ENCODE measurements at regions not wholly inside any gene's neighbourhood (a gene's known extent, or its start where the extent isn't known, plus 50 kb on each side); places are given as distances from the start of the nearest gene placed in this dataset.

DNA sequence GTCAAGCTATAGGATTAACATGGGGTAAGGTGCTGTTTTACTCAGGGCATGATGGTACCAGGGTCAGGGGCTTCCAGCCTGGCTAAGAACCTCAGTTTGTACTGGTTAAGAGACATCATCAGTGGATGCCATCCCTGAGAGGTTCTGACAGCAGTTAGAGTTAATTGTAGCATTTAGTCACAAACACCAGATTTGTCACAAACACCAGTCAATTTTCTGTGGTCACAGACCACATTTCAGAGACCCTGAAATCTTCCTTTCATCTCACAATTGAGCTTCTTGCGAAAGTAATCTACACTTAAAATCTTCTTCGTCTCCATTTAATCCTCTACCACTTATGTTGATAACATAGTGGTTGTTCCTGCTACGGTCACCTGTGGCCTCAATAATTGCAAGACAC, 143.0 kb upstream of the EGLN3 start:
- Mint-ChIP-seq H3K4me3 (ENCODE audit: unreplicated experiment) (no peak overlapping the region), H3K27ac (ENCODE audit: unreplicated experiment) (no peak overlapping the region), H3K27me3 (ENCODE audit: unreplicated experiment) (peaks cover 6% of the 10 kb centered on the region), H3K9me3 (ENCODE audit: unreplicated experiment) (no peaks in the 10 kb centered on the region), H3K4me1 (ENCODE audit: unreplicated experiment) (peaks cover 4% of the 10 kb centered on the region), H3K36me3 (ENCODE audit: low read depth, unreplicated experiment) (no peaks in the 10 kb centered on the region)
- TF ChIP-seq, protein P1, sequence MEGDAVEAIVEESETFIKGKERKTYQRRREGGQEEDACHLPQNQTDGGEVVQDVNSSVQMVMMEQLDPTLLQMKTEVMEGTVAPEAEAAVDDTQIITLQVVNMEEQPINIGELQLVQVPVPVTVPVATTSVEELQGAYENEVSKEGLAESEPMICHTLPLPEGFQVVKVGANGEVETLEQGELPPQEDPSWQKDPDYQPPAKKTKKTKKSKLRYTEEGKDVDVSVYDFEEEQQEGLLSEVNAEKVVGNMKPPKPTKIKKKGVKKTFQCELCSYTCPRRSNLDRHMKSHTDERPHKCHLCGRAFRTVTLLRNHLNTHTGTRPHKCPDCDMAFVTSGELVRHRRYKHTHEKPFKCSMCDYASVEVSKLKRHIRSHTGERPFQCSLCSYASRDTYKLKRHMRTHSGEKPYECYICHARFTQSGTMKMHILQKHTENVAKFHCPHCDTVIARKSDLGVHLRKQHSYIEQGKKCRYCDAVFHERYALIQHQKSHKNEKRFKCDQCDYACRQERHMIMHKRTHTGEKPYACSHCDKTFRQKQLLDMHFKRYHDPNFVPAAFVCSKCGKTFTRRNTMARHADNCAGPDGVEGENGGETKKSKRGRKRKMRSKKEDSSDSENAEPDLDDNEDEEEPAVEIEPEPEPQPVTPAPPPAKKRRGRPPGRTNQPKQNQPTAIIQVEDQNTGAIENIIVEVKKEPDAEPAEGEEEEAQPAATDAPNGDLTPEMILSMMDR (IDR thresholded peaks at IDR 0.05; ENCODE audit: unreplicated experiment), result no peak
- no peak for DNase-seq (ENCODE audit: low spot score)

DNA sequence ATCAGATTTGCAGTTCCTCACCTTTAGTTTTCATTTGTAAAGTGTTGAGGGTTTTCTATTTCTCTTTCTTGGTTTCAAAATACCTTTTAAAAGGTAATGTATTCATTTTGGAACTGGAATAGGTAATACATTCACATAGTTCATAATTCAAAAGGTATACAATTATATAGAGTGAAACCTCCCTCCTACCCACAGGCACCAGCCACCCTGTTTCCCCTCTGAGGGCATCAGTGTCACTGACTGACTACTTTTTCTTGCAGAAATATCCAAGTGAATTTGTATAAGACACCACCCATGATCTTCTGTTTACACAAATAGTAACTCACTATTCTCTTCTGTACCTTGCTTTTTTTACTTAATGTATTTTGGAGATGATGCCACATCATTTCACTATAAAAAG, 139.6 kb upstream of the EGLN3 start:
- Mint-ChIP-seq H3K9me3 (ENCODE audit: unreplicated experiment) (no peaks in the 10 kb centered on the region), H3K4me3 (ENCODE audit: unreplicated experiment) (no peak overlapping the region), H3K36me3 (ENCODE audit: low read depth, unreplicated experiment) (no peaks in the 10 kb centered on the region), H3K4me1 (ENCODE audit: unreplicated experiment) (no peaks in the 10 kb centered on the region), H3K27me3 (ENCODE audit: unreplicated experiment) (no peaks in the 10 kb centered on the region), H3K27ac (ENCODE audit: unreplicated experiment) (no peak overlapping the region)
- TF ChIP-seq, protein P1 (IDR thresholded peaks at IDR 0.05; ENCODE audit: unreplicated experiment), result no peak
- no peak for DNase-seq (ENCODE audit: low spot score)

DNA sequence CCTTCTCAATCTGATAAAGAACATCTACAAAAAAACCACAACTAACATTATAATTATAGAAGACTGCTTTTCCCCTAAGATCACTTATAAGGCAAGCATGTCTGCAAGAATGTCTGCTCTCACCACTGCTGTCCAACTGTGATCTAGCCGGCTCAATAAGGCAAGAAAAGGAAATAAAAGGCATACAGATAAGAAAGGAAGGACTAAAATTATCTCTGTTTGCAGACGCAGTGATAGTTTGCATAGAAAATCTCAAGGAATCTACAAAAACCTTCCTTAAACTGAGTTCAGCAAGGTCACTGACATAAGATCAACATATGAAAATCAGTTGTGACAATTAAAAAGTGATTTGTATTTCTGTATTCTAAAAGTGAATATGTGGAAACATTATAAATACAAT, 138.0 kb upstream of the EGLN3 start:
- DNase-seq (ENCODE audit: low spot score), result no peak
- Mint-ChIP-seq H3K9me3 (ENCODE audit: unreplicated experiment) (no peaks in the 10 kb centered on the region), H3K36me3 (ENCODE audit: low read depth, unreplicated experiment) (no peaks in the 10 kb centered on the region), H3K27me3 (ENCODE audit: unreplicated experiment) (no peaks in the 10 kb centered on the region), H3K4me3 (ENCODE audit: unreplicated experiment) (no peak overlapping the region), H3K4me1 (ENCODE audit: unreplicated experiment) (no peaks in the 10 kb centered on the region), H3K27ac (ENCODE audit: unreplicated experiment) (no peak overlapping the region)
- TF ChIP-seq, protein P1 (IDR thresholded peaks at IDR 0.05; ENCODE audit: unreplicated experiment), result no peak

DNA sequence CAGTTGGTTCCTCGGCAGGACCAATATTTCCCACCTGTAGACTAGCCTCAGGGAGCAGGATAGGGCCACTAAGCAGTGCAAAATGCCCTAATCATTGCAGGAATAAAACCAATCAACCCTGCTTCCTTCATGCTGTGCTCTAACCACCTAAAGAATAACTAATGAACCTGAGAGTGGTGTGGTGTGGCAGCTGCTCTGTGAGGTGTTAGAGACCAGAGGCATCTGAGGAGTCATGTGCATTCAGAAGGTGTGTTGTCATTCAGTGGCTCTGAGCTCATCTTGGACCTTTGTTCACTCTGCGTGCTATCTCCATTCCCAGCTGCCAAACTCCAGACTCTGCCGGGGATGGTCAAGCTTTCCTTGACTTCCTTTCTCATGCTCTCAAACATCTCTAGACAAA, 136.7 kb upstream of the EGLN3 start:
- H3K4me3 Mint-ChIP-seq (ENCODE audit: unreplicated experiment), result no peak overlapping the region
- TF ChIP-seq, protein P1 (IDR thresholded peaks at IDR 0.05; ENCODE audit: unreplicated experiment), result no peak
- H3K36me3 Mint-ChIP-seq (ENCODE audit: low read depth, unreplicated experiment), result no peaks in the 10 kb centered on the region
- no peaks in the 10 kb centered on the region for H3K9me3 Mint-ChIP-seq (ENCODE audit: unreplicated experiment)
- no peaks in the 10 kb centered on the region for H3K4me1 Mint-ChIP-seq (ENCODE audit: unreplicated experiment)
- DNase-seq (ENCODE audit: low spot score), result no peak
- no peaks in the 10 kb centered on the region for H3K27me3 Mint-ChIP-seq (ENCODE audit: unreplicated experiment)
- H3K27ac Mint-ChIP-seq (ENCODE audit: unreplicated experiment), result no peak overlapping the region

DNA sequence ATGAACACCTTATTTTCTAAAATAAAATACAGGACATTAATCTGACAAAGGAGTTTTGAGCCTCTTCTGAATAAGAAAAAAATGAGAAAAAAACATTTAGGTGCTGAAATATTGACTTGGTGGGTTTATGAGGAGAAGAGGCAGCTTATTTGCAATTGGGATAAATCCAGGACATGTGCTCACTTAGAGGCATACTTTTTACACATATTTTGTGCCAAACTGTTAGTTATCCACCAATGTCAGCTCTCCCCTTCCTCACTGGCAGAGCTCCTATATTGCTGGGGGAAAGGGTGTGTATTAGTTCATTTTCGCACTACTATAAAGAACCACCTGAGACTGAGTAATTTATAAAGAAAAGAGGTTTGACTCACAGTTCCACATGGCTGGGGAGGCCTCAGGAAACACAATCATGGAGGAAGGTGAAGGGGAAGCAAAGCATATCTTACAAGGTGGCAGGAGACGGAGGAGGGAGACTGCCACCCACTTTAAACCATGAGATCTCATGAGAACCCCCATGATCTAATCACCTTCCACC, 135.4 kb upstream of the EGLN3 start:
- Mint-ChIP-seq H3K9me3 (ENCODE audit: unreplicated experiment) (no peaks in the 10 kb centered on the region), H3K36me3 (ENCODE audit: low read depth, unreplicated experiment) (no peaks in the 10 kb centered on the region), H3K27ac (ENCODE audit: unreplicated experiment) (no peak overlapping the region), H3K4me3 (ENCODE audit: unreplicated experiment) (no peak overlapping the region), H3K4me1 (ENCODE audit: unreplicated experiment) (no peaks in the 10 kb centered on the region), H3K27me3 (ENCODE audit: unreplicated experiment) (no peaks in the 10 kb centered on the region)
- TF ChIP-seq, protein P1 (IDR thresholded peaks at IDR 0.05; ENCODE audit: unreplicated experiment), result no peak
- DNase-seq (ENCODE audit: low spot score), result no peak
